ENCODE measurements at regions not wholly inside any gene's neighbourhood (a gene's known extent, or its start where the extent isn't known, plus 50 kb on each side); places are given as distances from the start of the nearest gene placed in this dataset.
"Not testable (repeated sequence)": the region's sequence is repeated elsewhere in the genome, so short reads cannot be mapped to it uniquely, and the experiment has no call there.

DNA sequence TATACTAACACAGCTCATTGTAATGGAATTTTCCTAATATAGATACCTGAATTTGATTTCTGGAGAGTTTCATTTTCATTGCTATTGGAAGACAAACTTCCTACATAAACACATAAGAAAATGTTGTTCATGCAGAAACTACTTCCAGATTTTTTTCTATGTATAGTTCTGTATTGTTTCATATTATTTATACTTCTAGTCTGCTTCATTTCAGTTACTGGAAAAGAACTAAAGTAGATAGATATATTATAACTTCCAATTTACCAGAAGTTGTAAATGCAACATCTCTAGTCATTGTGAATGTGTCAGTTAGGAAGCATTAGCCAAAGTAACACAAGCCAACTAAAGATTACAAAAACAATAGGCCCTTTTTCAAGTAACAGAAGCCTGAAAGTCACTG, 147.3 kb upstream of the ZNF385D start:
- DNase-seq, result no peak

DNA sequence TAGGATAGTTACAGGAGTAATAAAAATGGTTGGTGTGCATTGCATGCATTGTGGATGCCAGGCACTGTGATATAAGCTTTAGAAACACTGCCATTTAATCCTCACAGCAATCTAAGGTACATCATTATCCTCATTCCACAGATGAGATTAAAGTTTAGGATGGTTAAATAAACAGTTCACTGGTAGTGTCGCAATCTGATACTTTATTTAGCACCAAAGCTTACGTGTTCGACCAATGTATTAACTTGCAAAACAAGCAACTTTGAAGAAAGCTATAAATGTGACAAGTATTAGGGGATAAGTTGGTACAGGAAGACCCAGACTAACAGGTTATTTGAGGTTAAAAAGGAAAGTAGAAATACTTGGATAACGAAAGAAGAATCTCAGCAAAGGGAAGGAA, 150.5 kb upstream of the ZNF385D start:
- DNase-seq, result no peak

DNA sequence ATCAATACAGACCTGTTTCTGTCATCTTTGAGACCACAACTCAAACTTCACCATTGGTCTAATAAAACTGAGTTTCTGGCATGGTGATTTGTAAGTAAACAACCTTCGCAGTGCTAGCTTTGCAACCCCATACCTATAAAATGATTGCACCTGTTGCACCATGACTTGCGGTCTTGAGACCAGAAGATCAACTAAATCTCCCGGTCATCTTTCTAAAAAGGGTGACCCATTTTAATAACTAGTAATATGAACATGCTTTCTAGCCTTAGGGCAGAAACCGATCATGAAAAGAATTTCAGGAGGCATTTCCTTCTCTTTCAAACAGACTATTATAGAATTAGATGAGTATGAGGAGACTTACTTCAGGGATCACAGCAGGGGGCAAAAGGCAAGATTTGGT, 151.9 kb upstream of the ZNF385D start:
- no peak for DNase-seq

- DNase-seq, result no peak
Observed at GRCh38 chr3:21909096-21909495, 158.1 kb upstream of the ZNF385D start.

GRCh38 chr3:21912711-21913110, 161.7 kb upstream of the ZNF385D start:
- no peak for DNase-seq

DNA sequence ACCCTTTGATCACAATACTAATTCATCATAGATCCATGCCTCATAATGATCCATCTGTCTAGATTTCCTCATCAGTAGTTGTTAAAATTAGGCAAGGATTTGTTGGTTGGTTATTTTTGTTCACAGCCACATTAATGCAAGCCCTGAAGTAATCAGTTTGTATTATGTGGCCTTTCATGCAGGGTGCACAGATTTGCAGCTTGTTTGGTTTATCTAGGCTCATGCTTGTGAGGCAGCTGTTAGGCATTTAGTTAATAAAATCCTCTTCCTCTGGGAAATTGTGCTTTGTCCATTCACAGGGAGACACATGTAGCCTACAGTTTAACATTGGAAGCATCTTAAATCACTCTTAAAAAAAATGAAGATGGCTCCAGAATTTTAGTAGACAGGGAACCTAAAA, 162.8 kb upstream of the ZNF385D start:
- no peak for DNase-seq

DNA sequence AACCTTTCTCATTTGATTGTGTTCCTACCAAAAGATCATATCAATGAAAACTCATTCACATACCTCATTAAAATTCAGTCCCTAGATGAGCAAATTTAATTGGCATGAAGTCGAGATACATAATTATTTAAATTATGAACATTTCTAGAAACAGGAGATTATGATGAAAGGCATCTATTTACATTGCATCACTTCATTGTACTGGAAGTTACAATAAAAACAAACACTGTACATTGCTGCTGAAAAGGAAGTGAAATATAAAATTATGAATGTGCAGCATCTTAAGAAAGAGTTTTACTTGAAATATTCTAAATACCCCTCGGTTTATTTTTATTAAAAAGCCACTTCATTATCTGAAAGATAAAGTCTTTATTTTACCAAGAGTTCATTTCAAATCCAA, 163.4 kb upstream of the ZNF385D start:
- no peak for DNase-seq

DNA sequence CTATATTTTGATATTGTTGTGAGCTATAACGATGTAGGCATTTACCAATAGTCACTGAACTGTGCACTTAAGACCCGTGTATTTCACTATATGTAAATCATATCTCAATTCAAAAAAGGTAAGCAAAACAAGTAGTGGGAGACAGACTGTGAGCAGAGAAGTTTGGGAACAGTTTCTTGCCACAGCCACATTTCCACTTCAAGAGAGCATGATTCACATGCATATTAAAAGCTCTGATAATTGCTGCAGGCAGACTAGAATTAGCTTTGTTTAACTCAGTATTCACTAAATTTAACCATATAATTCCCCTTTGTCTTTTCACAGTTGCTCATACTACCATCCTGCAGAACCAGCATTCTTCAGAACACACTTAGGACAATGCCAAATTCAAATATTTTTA, 168.4 kb upstream of the ZNF385D start:
- DNase-seq, result no peak

- no peak for DNase-seq
Observed at GRCh38 chr3:21920421-21920861, 169.4 kb upstream of the ZNF385D start.

GRCh38 chr3:21923156-21923555, 172.1 kb upstream of the ZNF385D start:
- DNase-seq, result not testable (repeated sequence)

DNA sequence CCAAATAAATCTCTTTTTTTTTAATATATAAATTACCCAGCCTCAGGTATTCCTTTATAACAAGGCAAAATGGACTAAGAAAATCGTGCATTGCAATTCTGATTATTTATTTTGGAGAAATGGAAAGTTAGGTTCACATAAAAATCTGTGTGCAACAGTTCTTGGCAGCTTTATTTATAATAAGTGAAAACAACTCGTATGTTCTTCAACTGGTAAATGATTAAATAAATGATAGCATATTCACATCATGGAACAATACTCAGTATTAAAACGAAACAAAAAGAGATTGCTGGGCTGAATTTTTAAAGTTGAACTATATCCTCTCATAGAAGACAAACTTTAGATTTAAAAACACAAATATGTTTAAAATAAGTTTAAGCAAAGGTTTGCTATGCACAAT, 176.3 kb upstream of the ZNF385D start:
- DNase-seq, result no peak

DNA sequence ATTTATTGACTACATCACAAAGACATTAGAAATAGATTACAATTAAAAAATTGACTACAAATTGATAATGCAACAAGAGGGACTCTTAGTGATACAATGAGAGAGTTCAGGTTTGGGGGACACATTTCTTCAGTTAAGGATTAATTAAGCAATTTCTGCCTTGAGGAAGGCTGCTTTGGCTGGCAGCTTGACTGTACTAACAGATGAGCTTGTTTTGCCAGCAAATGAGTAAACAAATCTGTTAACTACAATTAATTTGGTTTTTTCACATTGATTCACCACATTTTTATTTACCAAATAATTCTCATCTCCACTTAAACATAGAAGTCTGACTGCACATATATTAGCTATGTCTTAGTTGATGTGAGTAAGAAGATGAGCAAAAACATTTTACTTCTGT, 183.6 kb upstream of the ZNF385D start:
- DNase-seq, result no peak

- DNase-seq, result no peak
Observed at GRCh38 chr3:21936207-21936606, 185.2 kb upstream of the ZNF385D start.

DNA sequence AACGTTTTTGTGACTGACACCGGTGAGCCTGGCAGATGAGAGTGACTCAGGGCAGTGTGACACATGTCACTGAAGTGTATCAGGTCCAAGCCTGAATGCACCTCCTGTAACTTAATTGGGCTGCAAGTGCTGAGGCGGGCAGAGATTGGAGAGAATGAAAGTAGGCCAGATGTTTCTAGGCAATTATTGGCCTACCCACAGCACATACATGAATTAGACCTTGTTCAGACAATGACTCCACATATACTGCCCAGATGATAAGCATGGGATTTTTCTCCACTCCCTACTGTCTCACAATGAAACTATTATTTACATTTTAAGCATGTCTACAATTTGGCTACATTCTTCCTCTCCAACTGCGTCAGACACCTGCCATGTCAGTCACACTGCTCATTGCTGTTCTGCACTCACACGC, 187.3 kb upstream of the ZNF385D start:
- no peak for DNase-seq

- no peak for DNase-seq
Observed at GRCh38 chr3:21942328-21942727, 191.3 kb upstream of the ZNF385D start.

- DNase-seq, result no peak
Observed at GRCh38 chr3:21944251-21944650, 193.2 kb upstream of the ZNF385D start.

GRCh38 chr3:21952856-21953255, 201.8 kb upstream of the ZNF385D start:
- no peak for DNase-seq

DNA sequence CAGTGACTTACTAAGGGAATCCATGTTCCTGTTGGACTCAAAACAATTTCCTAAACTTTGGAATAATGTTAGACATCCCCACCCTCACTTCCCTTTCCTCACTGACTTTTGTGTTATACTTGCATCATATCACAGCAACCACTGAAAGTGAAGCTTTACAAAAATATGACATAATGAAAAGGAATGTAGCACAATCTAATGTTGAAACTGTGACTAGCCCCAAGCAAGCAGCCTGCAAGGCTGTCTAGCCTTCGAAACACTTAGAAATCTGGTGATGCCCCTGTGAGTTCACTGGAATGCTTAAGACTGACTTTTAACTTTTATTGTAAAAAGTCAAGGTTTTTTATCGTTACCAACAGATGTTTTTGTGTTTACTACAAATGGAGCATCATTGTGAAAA, 203.7 kb upstream of the ZNF385D start:
- DNase-seq, result no peak

DNA sequence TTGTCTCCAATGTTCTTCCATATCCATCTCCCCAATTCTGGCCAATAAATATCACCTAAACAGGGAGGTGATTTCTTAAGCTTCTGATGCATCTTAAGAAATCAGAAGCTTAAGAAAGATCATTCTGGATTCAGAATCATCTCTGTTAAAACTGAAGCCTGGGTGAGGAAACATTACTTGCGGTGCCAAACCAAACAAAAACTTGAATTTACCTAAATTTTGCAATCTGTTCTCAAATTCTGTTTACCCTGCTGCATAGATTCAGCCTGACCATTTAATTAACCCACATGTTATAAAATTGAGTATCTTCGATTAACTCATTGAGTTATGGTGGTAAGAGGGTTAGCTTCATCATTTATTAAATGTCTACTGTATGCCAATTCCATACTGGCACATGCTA, 204.4 kb upstream of the ZNF385D start:
- no peak for DNase-seq

DNA sequence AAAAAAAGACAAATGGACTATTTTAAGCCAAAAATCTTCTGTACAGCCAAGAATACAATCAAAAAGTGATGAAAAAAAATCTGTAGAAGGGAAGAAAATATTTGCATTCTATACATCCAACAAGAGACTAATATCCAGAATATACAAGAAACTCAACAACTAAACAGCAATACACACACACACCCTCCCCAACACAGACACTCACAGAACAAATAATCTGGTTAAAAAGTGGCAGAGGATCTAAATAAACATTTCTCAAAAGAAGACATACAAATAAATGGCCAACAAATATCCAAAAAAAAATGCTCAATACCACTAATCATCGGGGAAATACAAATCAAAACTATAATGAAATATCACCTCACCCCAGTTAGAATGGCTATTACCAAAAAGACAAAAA, 209.0 kb upstream of the ZNF385D start:
- no peak for DNase-seq

GRCh38 chr3:21962456-21962855, 211.4 kb upstream of the ZNF385D start:
- DNase-seq, result no peak

DNA sequence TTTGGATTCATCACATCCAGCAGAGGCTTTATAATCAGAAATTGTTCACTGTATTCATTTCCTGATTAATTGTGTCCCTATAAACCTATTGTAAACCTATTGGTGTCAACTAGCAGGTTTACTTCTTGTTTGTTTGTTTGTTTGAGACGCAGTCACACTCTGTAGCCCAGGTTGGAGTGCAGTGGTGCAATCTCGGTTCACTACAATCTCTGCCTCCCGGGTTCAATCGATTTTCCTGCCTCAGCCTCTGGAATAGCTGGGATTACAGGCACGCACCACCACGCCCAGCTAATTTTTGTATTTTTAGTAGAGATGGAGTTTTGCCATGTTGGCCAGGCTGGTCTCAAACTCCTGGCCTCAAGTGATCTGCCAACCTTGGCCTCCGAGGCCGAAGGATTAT, 215.4 kb upstream of the ZNF385D start:
- not testable (repeated sequence) for DNase-seq

DNA sequence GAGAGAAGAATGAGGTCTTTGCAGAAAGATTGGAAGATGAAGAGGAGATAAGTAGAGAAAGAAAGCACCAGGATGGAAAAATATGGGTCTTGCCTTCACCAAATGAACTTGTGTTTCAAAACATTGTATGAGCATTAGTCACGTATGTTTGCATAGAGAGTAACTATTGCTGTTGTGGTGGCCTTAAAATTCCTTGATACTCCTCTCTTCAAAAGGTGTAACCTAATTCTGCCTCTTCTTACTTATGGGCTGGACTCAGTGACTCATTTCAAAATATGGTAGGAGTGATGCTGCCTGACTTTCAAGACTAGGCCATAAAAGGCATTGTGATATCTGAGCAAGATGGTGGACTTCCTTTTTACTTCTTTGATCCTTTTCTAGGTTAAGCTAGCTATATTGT, 228.7 kb upstream of the ZNF385D start:
- DNase-seq, result no peak

- no peak for DNase-seq
Observed at GRCh38 chr3:21989341-21990042, 238.5 kb upstream of the ZNF385D start.

DNA sequence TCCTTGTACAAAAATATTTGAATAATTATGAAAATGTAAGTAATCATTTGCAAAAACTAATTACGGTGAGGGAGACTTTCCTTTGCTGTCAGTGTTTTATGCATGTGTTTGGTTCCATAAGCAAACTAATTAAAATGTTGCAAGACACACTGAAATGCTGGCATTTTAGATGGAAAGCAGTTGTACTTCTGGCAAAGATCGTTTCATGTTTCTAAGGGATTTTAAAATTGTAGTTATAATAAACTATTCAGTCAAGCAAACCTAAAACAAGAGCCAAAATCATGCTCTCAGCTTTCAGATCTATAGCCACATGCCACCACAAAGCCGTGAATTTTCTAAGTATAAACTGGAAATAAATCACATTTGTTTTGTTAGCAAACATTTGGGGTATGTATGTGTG, 240.1 kb upstream of the ZNF385D start:
- no peak for DNase-seq

All from NCI-H345 (cell line).